NCI-H345 (cell line): ENCODE measurements at regions not wholly inside any gene's neighbourhood (a gene's known extent, or its start where the extent isn't known, plus 50 kb on each side); places are given as distances from the start of the nearest gene placed in this dataset.
"Not testable (repeated sequence)": the region's sequence is repeated elsewhere in the genome, so short reads cannot be mapped to it uniquely, and the experiment has no call there.

Source experiments
- DNase-seq: peaks from one replicate; lab custom pipeline; 2025; lab: John Stamatoyannopoulos, UW

GRCh38 chr15:96052154-96052553, 278.3 kb upstream of the NR2F2 start:
- DNase-seq, result no peak

- peak; percentile 52 for DNase-seq
Measured at GRCh38 chr15:96052572-96053030, 277.9 kb upstream of the NR2F2 start.

GRCh38 chr15:96053031-96053780, 277.3 kb upstream of the NR2F2 start:
- peak; percentile 90 for DNase-seq

DNA sequence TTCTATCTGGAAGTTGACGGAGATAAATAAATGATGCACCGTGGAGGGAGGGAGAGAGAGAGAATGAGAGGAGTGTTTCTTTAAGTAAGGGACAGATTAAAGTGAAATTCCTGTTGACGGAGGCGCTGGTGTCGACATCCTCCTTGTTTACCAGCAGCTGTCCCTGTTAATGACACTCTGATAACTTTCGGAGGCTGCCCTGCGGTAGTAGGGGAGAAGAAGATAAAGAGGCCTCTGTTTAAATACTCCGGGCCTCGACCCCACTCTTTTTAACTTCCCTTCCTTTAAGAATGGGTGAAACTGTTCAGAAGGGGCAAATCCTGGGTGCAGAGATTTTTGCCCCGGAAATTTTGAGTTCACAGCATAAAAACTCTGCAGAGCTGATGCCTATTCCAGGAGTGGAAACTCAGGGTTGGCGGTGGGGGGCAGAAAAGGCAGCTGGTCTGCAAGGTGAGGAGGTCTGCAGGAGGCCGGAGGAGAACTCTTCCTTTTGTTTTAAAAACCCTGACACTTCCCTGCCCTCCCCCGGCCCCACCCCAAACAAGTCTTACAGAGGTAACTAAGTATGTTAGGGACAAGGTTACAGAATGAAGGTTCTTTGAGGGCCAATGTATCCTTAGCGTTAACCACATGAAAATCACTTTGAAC, 276.6 kb upstream of the NR2F2 start:
- peak; percentile 63 for DNase-seq

GRCh38 chr15:96054621-96055020, 275.9 kb upstream of the NR2F2 start:
- peak; percentile 50 for DNase-seq

DNA sequence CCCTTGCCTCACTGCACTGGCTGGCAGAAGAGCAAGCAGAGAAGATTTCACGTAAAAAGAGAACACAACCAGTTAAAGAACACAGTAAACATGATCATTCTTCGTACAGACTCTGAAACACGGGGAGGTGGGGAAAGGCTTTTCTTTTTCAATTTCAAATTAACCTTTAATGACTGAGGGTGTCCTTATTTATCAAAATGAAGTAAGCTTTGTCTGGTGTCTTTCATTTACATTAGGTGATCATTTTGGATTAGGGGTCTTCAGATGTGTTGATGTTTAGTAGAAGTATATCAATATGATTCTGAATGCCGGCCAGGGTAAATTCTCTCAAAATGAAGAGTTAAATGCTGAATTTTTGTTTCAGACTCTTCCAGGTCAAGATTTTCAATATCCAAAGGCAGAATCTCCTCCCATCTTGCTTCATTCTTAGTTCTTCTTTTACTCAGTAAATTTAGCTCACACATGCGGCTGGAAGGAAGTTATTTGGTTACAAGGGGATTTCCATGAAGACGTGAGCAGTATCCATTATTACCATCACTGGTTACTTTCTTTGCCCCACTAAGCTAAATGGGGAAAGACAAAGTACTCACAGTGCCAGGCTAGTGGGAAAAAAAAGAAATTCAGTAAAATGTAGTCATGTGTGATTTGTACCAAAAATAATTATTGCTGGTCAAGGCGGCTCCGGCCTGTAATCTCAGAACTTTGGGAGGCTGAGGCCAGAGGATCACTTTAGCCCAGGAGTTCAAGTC, 272.2 kb upstream of the NR2F2 start:
- DNase-seq, result no peak

DNA sequence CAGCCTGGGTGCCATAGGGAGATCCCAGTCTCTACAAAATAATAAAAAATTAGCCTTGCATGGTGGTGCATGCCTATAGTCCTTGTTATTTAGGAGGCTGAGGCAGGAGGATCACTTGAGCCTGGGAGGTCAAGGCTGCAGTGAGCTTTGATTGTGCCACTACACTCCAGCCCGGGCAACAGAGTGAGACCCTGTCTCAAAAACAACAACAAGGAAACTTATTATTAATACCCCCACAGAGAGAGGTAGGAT, 271.7 kb upstream of the NR2F2 start:
- not testable (repeated sequence) for DNase-seq

GRCh38 chr15:96060591-96060990, 269.9 kb upstream of the NR2F2 start:
- DNase-seq, result not testable (repeated sequence)

GRCh38 chr15:96064351-96064756, 266.1 kb upstream of the NR2F2 start:
- DNase-seq, result no peak

DNA sequence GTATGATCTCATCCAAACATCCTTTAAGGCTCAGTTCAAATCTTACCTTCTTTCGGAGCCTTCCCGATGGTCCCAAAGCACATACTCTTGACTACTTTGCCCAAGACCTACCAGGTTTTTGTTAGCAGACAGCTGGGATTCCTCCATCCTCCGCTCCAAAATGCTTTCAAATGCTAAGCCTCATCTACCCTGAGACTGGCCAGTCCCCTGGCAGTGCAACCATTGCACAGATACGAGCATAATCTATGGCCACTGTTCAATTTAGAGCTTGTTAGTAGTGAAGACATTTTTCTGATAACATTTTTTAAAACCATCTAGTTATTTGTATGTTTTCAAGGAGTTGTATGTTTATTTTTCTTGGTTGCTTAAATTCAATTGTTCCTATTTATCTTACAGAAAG, 264.4 kb upstream of the NR2F2 start:
- DNase-seq, result no peak

DNA sequence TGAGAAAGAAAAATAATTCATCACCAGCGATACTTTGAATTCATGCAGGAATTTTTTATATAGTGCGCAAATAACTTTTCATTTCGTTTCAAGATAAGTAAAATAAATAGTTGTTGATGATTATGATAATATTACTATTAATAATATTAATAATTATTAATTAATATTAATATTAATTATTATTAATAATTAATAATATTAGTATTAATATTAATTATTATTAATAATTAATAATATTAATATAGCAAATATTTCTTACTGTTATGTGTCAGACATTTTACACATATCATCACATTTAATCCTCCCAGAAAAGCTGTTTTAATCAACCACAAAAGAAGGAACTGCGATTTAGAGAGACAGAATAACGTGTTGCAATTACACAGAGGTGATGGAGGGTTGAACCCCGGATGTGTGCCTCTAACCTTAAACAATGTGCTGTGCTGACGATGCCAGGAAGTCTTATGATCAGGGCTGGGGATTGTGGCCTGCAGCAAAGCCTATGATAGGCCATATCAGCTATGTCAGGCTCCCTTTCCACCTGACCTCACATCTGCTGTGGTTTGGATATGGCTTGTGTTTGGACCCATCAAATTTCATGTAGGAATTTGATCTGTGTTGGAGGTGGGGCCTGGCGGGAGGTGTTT, 263.5 kb upstream of the NR2F2 start:
- no peak for DNase-seq

GRCh38 chr15:96067677-96068076, 262.8 kb upstream of the NR2F2 start:
- DNase-seq, result no peak

- DNase-seq, result no peak
Measured at GRCh38 chr15:96068897-96069296, 261.6 kb upstream of the NR2F2 start.

- DNase-seq, result no peak
Measured at GRCh38 chr15:96070636-96071035, 259.9 kb upstream of the NR2F2 start.

DNA sequence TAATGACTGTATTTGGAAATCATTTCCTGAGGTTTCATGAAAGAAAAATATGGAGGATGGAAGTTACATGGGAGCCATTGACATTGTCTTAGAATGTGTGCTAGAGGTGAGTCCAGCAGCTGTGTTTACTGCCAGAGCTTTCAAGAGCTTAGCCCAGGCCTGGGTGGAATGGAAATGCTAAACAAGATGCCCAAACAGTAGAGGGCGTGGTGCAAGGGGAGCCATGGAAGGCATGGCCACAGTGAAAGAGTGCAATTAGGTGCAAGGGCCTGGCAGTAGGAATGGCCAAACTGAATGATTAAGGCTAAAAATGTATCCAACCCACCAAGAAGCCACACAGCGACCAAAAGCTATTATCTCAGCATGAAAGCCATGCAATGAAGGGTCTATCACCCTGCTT, 257.7 kb upstream of the NR2F2 start:
- DNase-seq, result no peak

- DNase-seq, result no peak
Measured at GRCh38 chr15:96073908-96074307, 256.6 kb upstream of the NR2F2 start.

DNA sequence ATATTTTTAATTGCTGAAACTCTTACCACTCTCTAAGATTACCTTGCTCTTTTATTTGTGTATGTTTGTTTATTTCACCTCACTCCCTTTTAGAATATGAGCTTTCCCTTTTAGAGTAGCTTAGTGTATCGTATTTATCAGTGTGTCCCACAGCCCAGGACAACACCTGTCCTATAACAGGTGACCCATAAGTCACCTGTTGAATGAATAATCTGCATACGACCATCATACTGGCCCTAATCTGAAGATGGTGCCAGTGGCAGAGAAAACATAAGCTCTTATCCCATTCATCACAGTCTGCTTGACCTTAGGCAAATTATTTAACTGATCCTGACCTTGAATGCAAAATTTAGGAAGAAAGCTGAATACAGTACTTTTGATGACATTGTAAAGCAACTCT, 254.6 kb upstream of the NR2F2 start:
- no peak for DNase-seq

DNA sequence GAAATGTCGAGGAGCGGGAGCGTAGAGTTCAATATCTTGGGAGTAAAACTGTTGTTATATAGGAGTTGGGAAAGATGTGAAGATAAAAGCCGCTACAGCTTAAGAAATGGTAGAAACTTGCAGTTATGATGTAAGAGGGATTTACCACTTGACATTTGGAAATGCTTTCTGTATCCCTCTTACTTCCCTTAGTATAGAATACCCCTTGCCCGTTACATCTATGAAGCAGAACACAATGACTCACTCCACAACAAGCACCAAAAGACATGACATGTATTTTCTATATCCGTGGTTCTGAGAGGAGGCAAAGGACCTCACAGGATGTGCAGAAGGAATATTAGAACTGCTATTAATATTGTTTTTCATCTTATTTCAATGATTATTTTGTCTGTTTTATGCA, 254.2 kb upstream of the NR2F2 start:
- DNase-seq, result no peak

GRCh38 chr15:96079041-96079440, 251.5 kb upstream of the NR2F2 start:
- DNase-seq, result no peak

DNA sequence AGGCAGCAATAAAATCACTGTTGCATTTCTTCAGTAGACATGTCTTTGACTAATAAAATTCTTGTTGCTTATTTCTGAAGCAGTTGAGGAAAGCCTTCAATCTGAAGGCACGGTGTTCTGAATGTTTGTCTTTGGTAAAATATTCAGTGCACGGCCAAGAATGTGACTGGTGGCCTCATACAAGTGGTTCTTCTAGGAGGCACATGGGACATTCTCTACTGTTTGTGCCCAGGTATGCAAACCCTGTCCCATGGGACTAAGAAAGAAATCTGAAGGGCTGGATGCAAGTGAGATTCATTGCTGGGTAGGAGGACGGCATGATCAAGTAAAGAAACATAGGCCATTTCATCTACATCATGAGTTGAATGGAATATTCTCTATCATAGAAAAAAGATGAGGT, 250.6 kb upstream of the NR2F2 start:
- no peak for DNase-seq

DNA sequence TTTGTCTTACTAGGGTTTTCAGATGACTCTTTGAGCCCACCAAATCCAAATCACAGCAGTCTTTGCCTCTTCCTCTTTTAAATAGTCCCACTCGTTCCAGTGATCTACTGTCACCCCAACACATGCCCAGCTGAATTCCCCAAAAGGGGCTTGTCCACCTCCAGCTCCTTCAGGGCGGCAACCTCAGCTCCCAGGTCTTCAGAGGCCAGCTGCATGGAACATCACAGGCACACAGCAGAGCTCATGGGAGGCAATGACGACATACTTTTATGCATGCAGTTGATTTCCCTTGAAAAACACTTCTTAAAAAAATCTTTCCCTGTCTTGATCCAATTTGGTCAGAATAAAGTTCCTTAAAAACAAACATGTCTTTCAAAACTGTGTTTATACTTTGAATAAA, 244.3 kb upstream of the NR2F2 start:
- no peak for DNase-seq

DNA sequence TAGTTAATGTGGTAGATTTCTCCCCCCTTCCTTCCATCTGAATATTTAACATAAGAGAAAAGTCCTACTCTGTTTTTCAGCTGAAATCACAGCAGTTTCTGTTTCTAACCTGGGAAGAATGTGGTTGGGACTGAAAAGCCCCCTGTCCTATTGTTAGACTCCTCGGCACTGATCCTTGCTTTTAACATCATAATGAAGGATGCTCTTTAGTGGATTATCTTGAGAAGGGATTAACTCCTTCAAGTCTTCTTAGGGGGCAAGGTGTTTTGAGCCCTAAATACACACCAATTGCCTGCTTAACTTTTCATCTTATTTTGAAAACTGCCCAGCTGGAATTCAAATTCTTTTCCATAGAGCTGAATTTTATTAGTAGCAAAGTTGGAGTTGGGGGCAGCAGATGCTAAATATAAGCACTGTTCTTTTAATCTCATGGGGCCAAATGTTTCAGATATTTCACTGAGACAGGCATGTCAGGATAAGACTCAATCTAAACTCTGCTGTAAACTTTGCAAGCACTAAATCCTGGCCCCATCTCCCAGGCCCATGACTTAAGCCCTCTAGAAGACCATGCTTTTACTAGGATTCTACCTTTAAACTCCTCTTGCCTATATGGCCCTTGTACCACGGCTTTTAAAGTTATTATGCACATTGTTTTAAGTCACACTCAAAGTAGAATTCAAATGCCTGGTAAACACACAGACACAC, 243.2 kb upstream of the NR2F2 start:
- DNase-seq, result no peak
